Lower leg skin (tissue), 4 donors: ENCODE measurements at regions not wholly inside any gene's neighbourhood (a gene's known extent, or its start where the extent isn't known, plus 50 kb on each side); places are given as distances from the start of the nearest gene placed in this dataset.

ENCODE experiments used
- DNase-seq, 2 donors: peaks; one replicate each; pipeline ENCODE4 v3.0.0-alpha.2; 2019; ENCODE audit warnings: low spot score in 2 of 2
- H3K4me3 ChIP-seq: fragments of 200-600 bp; sonication (generic); 2 replicates; pipeline ENCODE4 v1.5.1; 2017; ENCODE audit warnings: mild to moderate bottlenecking, low read depth; ENCODE audit not compliant: poor library complexity, severe bottlenecking
- POLR2A ChIP-seq, 2 donors: fragments of 450-650 bp; IDR thresholded peaks; one replicate each; pipeline ENCODE4 v1.6.1; 2016 to 2017; ENCODE audit warnings: antibody characterized with exemption in 2 of 2, mild to moderate bottlenecking in 1 of 2, moderate library complexity in 1 of 2
- WGBS, 2 donors: methylation state at CpG; one replicate each; pipeline ENCODE4 v1.1.5; 2018; 5-methylcytosine and 5-hydroxymethylcytosine counted together
- intact Hi-C: fragments of 100-400 bp; cut with DNase I; formaldehyde crosslinking; loops from one replicate; pipeline ENCODE4 v1.15.0; 2023; ENCODE audit warnings: low total_unique reads
- TF ChIP-seq, protein P1 (sequence below), 3 donors: fragments of 450-650 bp; IDR thresholded peaks; one replicate each; pipeline ENCODE4 v1.5.1; 2016; ENCODE audit warnings: antibody characterized with exemption in 3 of 3, mild to moderate bottlenecking in 3 of 3, moderate library complexity in 2 of 3

DNA sequence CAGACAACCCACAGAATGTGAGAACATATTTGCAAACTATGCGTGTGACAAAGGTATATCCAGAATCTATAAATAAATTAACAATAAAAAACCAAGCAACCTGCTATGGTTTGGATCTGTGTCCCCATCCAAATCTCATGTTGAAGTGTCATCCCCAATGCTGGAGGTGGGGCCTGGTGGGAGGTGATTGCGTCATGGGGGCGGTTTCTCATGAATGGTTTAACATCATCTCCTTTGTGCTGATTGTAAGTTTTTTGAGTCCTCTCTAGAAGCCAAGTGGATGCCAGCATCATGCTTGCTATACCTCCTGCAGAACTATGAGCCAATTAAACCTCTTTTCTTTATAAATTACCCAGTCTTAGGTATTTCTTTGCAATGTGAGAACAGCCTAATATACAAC lies 335.4 kb downstream of the MAN2A1 start:
- H3K4me3 ChIP-seq, result no peak overlapping the region
- intact Hi-C loops, result no loop called here
- DNase-seq, result no peak
- WGBS, 2 donors, result 92 to 96% methylated on average over 3 of the region's 3 CpGs
- TF ChIP-seq POLR2A (IDR thresholded peaks at IDR 0.05), result no peak
- TF ChIP-seq, protein P1, sequence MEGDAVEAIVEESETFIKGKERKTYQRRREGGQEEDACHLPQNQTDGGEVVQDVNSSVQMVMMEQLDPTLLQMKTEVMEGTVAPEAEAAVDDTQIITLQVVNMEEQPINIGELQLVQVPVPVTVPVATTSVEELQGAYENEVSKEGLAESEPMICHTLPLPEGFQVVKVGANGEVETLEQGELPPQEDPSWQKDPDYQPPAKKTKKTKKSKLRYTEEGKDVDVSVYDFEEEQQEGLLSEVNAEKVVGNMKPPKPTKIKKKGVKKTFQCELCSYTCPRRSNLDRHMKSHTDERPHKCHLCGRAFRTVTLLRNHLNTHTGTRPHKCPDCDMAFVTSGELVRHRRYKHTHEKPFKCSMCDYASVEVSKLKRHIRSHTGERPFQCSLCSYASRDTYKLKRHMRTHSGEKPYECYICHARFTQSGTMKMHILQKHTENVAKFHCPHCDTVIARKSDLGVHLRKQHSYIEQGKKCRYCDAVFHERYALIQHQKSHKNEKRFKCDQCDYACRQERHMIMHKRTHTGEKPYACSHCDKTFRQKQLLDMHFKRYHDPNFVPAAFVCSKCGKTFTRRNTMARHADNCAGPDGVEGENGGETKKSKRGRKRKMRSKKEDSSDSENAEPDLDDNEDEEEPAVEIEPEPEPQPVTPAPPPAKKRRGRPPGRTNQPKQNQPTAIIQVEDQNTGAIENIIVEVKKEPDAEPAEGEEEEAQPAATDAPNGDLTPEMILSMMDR (IDR thresholded peaks at IDR 0.05), result no peak

DNA sequence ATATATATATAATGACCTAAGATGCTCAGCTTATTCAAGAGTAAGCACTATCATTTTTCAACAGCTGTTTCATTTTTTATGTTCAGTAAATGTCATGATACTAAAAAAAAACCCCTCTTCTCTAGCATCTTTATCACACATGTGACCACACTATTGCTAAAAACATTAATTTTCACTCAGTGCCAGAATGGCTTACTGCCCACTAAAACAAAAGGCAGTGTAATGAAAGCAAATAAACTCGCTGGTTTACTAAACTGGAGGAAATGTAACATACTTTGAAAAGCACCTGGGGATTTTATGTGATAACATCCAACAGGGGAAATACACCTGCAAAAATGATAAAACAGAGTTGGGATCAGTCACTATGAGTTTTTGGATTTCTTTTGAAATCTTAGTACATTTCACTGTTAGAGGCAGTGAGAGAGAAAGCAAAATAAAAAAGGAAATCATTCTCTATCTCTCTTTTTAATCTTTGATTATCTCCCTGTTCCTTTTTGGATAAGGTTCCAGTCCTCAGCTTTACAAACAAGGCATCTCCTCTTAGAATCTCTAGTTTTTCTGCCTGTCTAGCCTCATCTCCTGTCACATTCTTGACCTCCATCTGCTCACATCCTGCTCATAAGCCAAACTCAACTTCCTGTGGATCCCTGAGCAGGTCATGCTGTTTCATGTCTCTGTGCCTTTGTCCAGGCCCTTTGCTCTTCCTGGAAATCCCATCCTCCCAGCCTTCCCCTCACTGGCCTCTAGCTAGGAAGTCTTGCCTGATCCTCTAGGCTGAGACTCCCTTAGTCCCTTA lies 338.0 kb downstream of the MAN2A1 start:
- 12 to 15% methylated on average over 1 of the region's 1 CpG for WGBS, 2 donors
- H3K4me3 ChIP-seq, result no peak overlapping the region
- TF ChIP-seq POLR2A (IDR thresholded peaks at IDR 0.05), result no peak
- TF ChIP-seq, protein P1 (IDR thresholded peaks at IDR 0.05), result no peak
- intact Hi-C loops, result no loop called here
- DNase-seq, result no peak

DNA sequence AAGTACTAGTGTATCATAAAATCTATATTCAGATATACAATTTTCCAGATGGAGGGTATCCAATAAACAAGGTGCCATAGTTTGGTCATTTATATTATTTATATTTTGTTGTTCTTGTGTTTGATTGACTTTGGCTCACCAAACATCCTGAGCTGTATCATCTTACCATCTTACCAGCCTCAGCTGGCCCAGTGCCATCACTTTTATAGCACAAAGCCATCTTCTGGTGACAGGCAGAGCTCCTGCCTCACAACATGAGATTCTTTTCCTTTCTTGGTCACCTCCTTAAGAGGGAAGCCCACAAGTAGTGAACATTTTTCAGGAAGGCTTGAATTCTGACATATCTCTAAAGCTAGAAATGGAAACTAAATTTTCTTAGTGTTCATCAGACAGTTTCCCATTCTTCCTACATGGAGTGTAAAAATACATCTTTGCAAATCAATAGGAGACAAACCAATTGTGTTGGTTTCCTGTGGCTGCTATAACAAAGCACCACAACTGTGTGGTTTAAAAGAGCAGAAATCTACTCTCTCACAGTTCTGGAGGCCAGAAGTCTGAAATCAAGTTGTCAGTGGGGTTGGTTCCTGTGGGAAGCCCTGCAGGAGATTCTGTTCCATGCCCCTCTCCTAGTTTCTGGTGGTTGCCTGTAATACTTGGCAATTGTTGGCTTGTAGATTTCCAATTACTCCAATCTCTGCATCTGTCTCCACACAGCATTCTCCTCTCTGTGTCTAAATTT lies 341.8 kb downstream of the MAN2A1 start:
- intact Hi-C loops, result no loop called here
- TF ChIP-seq, protein P1 (IDR thresholded peaks at IDR 0.05), result no peak
- no peak for TF ChIP-seq POLR2A (IDR thresholded peaks at IDR 0.05)
- no peak for DNase-seq
- H3K4me3 ChIP-seq, result no peak overlapping the region

DNA sequence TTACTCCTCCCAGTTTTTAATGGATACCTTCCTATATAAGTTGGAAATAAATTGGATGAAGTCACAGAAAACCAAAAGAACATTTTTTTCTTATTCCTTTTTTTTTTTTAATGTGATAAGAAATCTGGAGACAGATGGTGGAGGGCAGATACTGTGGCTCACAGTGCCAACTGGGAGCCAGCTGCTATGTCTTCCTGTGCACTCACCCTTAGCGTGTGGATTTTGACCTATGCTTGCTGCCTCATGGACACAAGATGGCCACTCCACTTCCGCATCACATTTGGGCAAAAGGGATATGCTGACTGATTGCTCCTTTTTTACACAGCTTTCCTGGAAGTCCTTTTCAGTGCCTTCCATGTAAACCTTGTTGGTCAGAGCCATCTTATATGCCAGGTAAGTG lies 342.6 kb downstream of the MAN2A1 start:
- WGBS, 2 donors, result 80 to 85% methylated on average over 2 of the region's 2 CpGs
- TF ChIP-seq, protein P1 (IDR thresholded peaks at IDR 0.05), result no peak
- TF ChIP-seq POLR2A (IDR thresholded peaks at IDR 0.05), result no peak
- H3K4me3 ChIP-seq, result no peak overlapping the region
- intact Hi-C loops, result no loop called here
- no peak for DNase-seq

DNA sequence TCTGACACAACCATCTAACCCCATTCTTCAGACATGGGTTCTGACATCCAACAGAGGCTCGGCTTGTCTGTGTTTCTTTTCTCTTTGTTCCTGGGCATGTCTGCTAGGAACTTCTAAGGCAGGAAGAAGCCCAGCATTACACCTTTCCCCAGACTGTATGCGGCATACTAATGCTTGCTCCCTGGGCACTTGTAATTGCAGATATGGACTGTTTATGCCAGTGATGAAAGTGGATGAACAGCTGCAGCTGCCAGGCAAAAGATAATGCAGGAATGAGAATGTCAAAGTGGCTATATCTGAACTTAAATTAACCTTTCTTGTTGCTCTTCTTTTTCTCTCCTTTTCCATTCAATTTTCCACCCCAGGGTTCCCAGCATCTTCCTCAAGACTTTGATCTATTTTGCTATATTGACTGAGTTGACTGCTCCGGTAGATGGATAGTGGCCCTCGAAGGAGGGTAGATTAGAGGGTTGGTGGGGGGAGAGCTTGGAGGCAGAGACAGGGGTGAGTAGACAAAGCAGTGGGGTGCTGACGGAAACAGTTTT lies 344.4 kb downstream of the MAN2A1 start:
- TF ChIP-seq, protein P1 (IDR thresholded peaks at IDR 0.05), result no peak
- no peak for TF ChIP-seq POLR2A (IDR thresholded peaks at IDR 0.05)
- intact Hi-C loops, result no loop called here
- H3K4me3 ChIP-seq, result no peak overlapping the region
- WGBS, 2 donors, result 88 to 90% methylated on average over 5 of the region's 5 CpGs
- no peak for DNase-seq
